NK-92 treated with Interleukin-12 subunit alpha and Interleukin-12 subunit beta, amount 100 ng/mL, for 24 hours (cell line): ENCODE measurements at regions not wholly inside any gene's neighbourhood (a gene's known extent, or its start where the extent isn't known, plus 50 kb on each side); places are given as distances from the start of the nearest gene placed in this dataset.

ENCODE experiments used
- DNase-seq: peaks from one replicate; lab custom pipeline; 2025; lab: John Stamatoyannopoulos, UW

DNA sequence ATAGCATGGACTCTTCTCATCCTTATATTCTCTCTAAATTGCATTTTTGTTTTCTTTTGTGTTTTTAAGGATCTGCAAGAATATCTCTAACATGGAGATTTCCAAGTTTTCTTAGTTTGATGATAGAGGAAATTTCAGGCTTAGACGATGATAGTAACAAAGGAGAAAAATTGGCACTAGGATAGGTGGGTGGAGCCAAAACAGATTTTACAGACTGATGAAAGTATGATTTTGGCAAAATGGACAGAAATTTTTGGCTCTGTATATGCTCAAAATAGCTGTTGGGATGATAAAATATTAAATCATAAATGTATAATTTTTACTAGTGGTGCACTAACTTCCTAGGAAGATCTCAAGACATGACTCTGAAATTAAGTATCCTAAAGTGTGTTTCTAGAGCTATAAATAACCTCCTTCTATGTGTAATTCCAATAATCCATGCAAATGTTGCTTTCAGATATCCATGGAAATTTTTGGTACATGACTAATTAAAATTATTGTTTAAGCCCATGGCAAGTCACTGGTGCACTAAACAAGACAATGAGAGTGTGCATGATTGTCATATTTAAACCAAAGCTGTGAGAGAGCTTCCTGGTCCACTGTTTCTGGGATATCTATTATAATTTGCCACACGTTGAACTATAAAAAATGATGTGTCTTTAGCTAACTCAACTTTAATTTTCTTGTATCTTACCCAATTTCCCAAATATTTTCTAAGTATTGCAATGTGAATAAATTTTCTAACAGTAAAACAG lies 55.8 kb upstream of the NBEA start:
- no peak for DNase-seq

- DNase-seq = no peak
Measured at GRCh38 chr13:34886987-34887386, 55.1 kb upstream of the NBEA start.
